HepG2 (cell line): ENCODE measurements at regions not wholly inside any gene's neighbourhood (a gene's known extent, or its start where the extent isn't known, plus 50 kb on each side); places are given as distances from the start of the nearest gene placed in this dataset.

Source experiments
- CBX1 ChIP-seq: IDR thresholded peaks from one replicate; pipeline ENCODE4 v1.6.1; 2016; ENCODE audit warnings: antibody characterized with exemption, low read depth
- FOXC1 ChIP-seq: sonication (generic); formaldehyde crosslinking; IDR thresholded peaks from 2 replicates; pipeline ENCODE4 v1.8.0; 2022; ENCODE audit warnings: mild to moderate bottlenecking, missing genetic modification reagents, borderline replicate concordance
- KLF13 ChIP-seq: sonication (generic); formaldehyde crosslinking; IDR thresholded peaks from 2 replicates; pipeline ENCODE4 v1.4.0; 2020; ENCODE audit warnings: mild to moderate bottlenecking, missing genetic modification reagents
- KLF9 ChIP-seq: IDR thresholded peaks from 2 replicates; pipeline ENCODE4 v1.6.1; 2016; ENCODE audit warnings: low read depth
- MTERF4 ChIP-seq: sonication (generic); formaldehyde crosslinking; IDR thresholded peaks from 2 replicates; pipeline ENCODE4 v1.8.0; 2023; ENCODE audit warnings: mild to moderate bottlenecking, missing genetic modification reagents
- SOX13 ChIP-seq, 3 experiments: fragments of 450-650 bp in 1 of 3; sonication (generic) in 1 of 3; formaldehyde crosslinking in 1 of 3; IDR thresholded peaks in 2 of 3; conservative IDR thresholded peaks in 1 of 3; 2 replicates each; pipeline versions ENCODE4 v1.5.0 to v1.6.1; 2016 to 2020; ENCODE audit warnings: antibody characterized with exemption in 1 of 3, mild to moderate bottlenecking in 1 of 3, missing compliant biosample characterization in 1 of 3, missing genetic modification reagents in 1 of 3, moderate library complexity in 1 of 3
- ZFP36 ChIP-seq: fragments of 150-350 bp; IDR thresholded peaks from 2 replicates; pipeline ENCODE4 v1.6.1; 2018; ENCODE audit warnings: borderline replicate concordance, low read length, low read depth; ENCODE audit not compliant: partially characterized antibody
- ZFY ChIP-seq: sonication (generic); formaldehyde crosslinking; IDR thresholded peaks from 2 replicates; pipeline ENCODE4 v1.4.0; 2020; ENCODE audit warnings: missing genetic modification reagents
- TF ChIP-seq, protein P1 (sequence below): IDR thresholded peaks from 2 replicates; pipeline ENCODE4 v1.6.1; 2016
- TF ChIP-seq, protein P2 (sequence below): sonication (generic); formaldehyde crosslinking; IDR thresholded peaks from 2 replicates; pipeline ENCODE4 v1.5.0; 2020; ENCODE audit warnings: missing genetic modification reagents, mild to moderate bottlenecking, borderline replicate concordance
- TF ChIP-seq, protein P3 (sequence below): sonication (generic); formaldehyde crosslinking; conservative IDR thresholded peaks from 2 replicates; pipeline ENCODE4 v1.8.0; 2022; ENCODE audit warnings: low read depth, missing genetic modification reagents
- TF ChIP-seq, protein P4 (sequence below): sonication (generic); formaldehyde crosslinking; IDR thresholded peaks from 2 replicates; pipeline ENCODE4 v1.8.1; 2022; ENCODE audit warnings: mild to moderate bottlenecking, missing genetic modification reagents

DNA sequence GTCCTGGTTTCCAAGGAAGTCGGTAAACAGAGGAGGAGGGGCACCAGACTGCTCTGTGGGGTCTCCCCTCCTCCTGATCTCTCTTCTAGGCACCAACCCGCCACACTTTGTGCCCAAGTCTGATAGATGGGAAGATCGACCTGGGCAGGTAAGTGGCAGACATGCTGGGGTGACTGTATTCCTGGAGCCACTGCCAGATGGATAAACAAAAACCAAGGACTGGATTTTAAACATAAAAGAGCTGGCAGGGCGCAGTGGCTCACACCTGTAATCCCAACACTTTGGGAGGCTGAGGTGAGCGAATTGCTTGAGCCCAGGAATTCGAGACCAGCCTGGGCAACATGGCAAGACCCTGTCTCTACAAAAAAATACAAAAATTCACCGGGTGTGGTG lies 181.2 kb downstream of the ANAPC1 start (continued):
- TF ChIP-seq, protein P1, sequence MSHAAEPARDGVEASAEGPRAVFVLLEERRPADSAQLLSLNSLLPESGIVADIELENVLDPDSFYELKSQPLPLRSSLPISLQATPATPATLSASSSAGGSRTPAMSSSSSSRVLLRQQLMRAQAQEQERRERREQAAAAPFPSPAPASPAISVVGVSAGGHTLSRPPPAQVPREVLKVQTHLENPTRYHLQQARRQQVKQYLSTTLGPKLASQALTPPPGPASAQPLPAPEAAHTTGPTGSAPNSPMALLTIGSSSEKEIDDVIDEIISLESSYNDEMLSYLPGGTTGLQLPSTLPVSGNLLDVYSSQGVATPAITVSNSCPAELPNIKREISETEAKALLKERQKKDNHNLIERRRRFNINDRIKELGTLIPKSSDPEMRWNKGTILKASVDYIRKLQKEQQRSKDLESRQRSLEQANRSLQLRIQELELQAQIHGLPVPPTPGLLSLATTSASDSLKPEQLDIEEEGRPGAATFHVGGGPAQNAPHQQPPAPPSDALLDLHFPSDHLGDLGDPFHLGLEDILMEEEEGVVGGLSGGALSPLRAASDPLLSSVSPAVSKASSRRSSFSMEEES, result no peak
- TF ChIP-seq CBX1 (no peak), ZFP36 (no peak), SOX13 (IDR thresholded peaks at IDR 0.05) (no peak), SOX13 (CRISPR knock-in tag; conservative IDR thresholded peaks at IDR 0.05 in 1 of 2, IDR thresholded peaks at IDR 0.05 in 1 of 2) (no peak), MTERF4 (CRISPR knock-in tag) (peak; percentile 16; the same call in 1 of the 2 replicates), ZFY (no peak), KLF13 (no peak), FOXC1 (CRISPR knock-in tag) (peak; percentile 52; the same call in 1 of the 2 replicates), KLF9 (CRISPR knock-in tag) (no peak)
- TF ChIP-seq, protein P2, sequence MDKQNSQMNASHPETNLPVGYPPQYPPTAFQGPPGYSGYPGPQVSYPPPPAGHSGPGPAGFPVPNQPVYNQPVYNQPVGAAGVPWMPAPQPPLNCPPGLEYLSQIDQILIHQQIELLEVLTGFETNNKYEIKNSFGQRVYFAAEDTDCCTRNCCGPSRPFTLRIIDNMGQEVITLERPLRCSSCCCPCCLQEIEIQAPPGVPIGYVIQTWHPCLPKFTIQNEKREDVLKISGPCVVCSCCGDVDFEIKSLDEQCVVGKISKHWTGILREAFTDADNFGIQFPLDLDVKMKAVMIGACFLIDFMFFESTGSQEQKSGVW, result no peak
- TF ChIP-seq, protein P3, sequence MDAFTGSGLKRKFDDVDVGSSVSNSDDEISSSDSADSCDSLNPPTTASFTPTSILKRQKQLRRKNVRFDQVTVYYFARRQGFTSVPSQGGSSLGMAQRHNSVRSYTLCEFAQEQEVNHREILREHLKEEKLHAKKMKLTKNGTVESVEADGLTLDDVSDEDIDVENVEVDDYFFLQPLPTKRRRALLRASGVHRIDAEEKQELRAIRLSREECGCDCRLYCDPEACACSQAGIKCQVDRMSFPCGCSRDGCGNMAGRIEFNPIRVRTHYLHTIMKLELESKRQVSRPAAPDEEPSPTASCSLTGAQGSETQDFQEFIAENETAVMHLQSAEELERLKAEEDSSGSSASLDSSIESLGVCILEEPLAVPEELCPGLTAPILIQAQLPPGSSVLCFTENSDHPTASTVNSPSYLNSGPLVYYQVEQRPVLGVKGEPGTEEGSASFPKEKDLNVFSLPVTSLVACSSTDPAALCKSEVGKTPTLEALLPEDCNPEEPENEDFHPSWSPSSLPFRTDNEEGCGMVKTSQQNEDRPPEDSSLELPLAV (CRISPR knock-in tag), result no peak
- TF ChIP-seq, protein P4, sequence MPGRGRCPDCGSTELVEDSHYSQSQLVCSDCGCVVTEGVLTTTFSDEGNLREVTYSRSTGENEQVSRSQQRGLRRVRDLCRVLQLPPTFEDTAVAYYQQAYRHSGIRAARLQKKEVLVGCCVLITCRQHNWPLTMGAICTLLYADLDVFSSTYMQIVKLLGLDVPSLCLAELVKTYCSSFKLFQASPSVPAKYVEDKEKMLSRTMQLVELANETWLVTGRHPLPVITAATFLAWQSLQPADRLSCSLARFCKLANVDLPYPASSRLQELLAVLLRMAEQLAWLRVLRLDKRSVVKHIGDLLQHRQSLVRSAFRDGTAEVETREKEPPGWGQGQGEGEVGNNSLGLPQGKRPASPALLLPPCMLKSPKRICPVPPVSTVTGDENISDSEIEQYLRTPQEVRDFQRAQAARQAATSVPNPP (CRISPR knock-in tag), result no peak
